NCI-H1048 (cell line): ENCODE measurements at regions not wholly inside any gene's neighbourhood (a gene's known extent, or its start where the extent isn't known, plus 50 kb on each side); places are given as distances from the start of the nearest gene placed in this dataset.

ENCODE experiments used
- DNase-seq: peaks from one replicate; lab custom pipeline; 2025; lab: John Stamatoyannopoulos, UW

DNA sequence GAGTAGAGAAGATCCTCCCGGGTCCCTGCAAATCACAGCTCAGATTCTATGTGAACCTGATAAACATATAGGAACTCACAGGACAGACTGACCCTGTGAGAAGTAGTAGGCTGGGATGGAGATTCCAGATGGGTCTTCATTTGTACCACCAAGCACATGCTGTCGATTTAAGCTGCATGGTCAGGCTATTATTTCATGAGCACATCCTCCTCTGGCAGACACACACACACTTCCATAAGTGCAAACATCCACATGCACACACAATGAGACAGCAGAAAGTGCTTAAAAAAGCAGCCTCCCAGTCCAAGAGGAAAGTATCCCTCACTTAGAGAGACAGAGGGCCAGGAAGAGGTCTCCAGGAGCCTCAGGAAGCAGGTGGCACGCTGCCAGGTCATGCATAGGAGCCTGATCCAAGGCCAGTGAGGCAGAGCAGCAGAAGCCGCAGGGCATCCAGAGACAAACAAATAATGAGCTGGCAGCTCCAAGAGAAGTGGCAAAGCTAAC lies 131.8 kb downstream of the UNC5CL start:
- no peak for DNase-seq

- no peak for DNase-seq
Observed at GRCh38 chr6:40906759-40907158, 132.3 kb downstream of the UNC5CL start.

- DNase-seq, result no peak
Observed at GRCh38 chr6:40904583-40905194, 134.3 kb downstream of the UNC5CL start.

GRCh38 chr6:40903456-40903855 lies 135.6 kb downstream of the UNC5CL start:
- DNase-seq, result no peak

DNA sequence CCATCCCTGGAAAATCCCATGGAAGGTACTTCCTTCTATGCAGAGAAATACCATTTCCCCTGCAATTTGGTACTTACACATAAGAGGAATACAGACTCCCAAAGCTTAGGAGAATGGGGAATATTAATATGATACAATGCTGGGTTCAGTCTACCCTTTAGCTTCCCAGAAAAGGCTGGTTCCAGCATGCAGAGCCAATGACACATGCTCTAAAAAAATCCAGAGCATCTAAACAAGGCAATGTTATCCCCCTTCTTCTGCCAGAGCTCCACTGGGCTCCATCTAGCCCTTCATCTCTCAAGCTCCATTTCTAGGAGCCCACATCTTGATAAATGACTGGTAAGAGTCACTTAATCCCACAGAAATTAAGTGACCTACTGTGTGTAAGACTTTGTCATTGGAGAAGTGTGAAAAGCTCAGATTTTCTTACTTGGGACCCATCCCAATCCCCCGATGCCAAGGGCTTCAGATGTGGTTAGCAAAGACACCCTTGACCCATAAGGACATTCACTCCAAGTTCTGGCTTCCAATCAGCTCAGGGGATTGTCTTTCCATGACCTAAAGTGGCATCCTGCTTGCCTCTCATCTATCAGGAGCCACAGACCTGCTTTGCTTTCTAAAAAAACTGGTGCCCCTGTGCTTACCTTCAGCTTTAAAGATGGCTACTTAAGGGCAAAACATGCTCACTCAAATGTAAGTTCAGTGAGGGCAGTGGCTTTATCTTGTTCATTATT lies 137.5 kb downstream of the UNC5CL start:
- no peak for DNase-seq

GRCh38 chr6:40900791-40901190 lies 138.2 kb downstream of the UNC5CL start:
- no peak for DNase-seq

DNA sequence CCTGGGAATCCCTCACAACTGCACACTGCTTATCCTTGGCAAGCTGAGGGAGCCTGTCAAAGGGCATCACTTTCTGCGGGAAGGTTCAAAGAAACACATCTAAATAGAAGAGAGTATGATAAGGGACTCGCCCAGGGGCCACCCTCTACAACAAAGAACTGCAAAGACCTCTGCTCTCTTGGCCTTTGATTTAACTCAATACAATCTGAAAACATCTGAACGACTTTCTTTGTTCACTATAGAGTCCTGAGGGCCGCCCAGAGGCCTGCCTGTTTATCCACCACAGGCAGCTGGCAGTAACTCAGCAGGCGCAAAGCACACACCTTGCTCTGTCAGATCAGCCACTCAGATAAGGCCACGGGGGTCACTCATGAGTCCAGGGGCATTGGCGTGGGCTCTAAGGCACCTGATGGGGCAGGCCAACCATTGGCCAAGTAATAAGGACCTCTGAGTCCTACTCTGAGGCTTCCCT lies 139.3 kb downstream of the UNC5CL start:
- no peak for DNase-seq

DNA sequence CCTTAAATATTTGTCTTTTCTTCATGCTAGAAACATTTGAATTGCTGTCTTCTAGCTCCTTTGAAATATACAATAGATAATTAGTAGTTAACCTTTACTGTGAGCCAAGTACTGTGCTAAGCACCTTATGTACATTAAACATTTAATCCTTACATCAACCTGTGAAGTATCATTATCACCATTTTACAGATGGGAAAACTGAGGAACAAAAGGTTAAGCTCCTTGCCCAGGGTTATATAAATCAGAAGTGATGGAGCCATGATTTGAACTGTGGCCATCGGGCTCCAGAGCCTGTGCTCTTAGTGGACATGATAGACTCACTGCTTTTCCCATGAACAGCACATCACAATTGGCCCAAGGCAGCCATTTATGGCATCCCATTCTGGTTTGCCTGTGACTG lies 140.9 kb downstream of the UNC5CL start:
- no peak for DNase-seq

DNA sequence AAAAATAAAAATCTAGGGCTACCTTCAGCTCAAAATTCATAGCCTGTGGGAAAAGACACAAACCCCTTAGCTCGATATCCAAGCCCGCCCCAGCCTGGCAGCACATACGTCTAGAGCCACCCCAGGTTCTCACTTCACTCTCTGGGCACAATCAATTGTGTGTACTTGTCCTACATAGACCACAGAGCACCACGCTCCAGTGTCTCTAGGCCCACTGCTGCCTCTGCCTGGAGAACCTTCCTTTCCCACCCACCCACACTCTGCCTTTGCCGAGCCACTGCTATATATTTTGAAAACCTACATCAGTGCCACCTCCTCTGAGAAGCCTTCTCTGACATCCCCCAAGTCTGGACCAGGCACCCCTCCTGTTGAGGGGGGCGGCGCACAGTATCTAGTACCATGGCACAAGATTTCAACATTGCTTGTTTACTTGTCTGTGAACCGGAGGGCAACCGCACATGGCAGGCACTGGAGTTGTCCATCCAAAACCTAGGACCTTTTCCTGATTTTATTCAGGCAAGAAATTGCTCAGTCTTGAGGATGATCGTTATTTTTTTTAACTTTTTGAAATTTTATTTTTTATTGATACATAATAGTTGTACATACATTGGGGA lies 141.5 kb downstream of the UNC5CL start:
- DNase-seq, result no peak

DNA sequence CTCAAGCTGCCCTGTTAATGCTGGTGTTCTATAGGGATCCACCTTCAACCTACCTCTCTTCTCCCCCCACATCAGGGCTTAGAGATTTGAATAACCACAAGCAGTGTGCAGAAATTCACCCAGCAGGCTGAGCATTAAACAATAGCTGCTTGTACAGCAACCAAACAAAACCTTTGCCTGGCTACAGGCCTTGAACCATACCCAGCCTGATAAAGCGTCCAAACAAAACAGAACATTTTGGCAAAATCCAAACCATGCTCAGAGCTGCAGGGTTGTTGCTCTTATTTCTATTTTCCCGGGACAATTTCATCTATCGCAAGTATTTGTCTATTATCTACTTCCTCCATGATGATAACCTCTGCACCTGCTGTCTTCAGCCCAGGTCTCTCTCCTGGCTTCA lies 142.3 kb downstream of the UNC5CL start:
- no peak for DNase-seq

- DNase-seq, result no peak
Observed at GRCh38 chr6:40894962-40895799, 143.8 kb downstream of the UNC5CL start.

DNA sequence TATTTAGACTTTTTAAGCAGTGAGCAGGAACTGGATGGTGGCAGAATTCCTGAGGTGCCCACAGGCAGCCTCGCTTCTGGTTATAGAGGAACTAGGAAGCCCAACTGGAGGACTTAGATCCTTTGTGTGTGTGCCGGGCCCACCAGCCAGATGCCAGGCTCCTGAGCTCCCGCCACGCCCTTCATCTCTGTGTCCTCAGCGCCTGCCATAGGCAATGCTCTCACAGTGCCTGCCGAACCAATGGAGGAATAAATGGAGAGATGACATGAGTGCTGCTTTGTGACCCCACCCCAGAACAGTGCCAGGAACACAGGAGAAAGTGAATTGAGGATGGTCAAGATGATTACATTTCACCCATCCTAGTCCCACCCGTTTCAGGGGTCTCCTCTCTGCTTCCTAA lies 146.0 kb downstream of the UNC5CL start:
- DNase-seq, result no peak

- DNase-seq, result no peak
Observed at GRCh38 chr6:40892223-40892622, 146.8 kb downstream of the UNC5CL start.

GRCh38 chr6:40891686-40892085 lies 147.3 kb downstream of the UNC5CL start:
- DNase-seq, result no peak

DNA sequence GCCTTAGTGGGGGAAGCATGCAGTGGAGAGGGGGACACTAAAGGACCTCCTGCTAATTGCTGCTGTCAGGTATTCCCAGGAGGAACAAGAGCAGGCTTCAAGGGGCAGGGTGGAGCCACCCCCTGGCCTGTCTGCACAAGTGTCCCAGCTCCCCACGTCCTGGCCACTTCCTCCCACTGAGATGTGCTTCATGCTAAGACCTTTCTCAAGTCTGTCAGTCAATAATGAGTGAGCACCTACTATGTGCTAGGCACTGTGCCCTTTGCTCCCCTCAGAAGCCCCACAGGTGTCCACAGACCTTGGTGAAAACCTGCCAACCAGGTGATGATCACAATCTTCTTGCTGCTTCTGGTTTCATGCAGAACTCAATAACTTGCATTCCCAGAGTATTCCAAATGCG lies 147.9 kb downstream of the UNC5CL start:
- no peak for DNase-seq

DNA sequence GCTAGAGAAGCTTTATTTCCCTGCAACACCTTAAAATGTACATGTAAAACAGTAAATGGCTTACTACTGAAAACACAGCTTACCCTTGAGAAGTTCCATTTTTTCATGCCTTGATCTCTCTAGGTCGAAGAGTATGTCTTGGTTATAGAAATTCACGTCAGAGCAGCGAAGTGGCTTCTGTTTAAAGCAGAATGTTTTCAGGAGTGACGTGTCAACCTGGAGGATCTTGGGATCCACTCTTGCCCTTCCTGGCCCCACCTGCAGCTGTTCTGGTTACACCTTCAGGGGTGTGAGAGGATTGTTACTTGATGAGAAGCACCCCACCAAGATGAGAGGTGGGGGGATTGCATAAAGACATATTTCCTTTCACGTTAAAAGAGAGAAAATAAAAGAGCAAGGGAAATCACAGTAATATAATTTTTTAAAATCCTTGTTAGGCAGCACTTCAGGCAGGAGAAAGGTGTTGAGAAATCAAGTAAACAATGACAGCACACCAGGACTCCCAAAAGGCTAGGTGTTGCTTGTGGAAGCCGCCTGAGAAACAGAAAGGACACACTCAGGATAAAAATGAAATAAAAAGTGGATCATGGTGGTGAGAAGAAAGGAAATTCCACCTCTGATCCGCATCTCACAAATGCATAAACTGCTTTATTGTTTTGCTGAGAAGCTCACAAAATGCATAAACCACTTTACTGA lies 149.7 kb downstream of the UNC5CL start:
- no peak for DNase-seq

GRCh38 chr6:40888456-40888990 lies 150.5 kb downstream of the UNC5CL start:
- no peak for DNase-seq

DNA sequence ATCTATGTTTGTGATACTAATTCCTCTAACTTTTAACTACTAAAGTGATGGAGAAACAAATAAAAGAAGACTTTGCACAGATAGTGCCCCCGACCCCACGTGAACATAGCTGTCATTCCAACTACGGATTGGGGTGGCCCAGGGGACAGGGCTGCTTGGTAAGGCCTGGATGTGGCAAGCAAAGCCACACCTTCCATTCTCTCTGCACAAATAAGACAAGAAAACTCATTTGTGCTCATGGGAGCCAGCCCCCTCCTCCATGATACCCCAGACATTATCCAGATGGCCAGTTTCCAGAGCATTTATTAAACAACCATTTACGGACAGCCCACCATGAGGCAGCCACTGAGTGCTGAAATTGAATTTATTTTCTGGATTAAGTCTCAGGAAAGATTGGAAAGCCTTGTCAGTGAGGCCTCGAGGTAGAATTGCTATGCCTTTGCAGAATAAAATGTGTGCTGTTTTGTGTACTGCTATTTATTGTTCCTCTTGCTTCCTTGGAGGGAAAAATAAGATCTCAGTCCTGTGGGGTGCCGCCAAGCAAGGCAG lies 151.2 kb downstream of the UNC5CL start:
- DNase-seq, result no peak

GRCh38 chr6:40887079-40887791 lies 151.8 kb downstream of the UNC5CL start:
- no peak for DNase-seq

- no peak for DNase-seq
Observed at GRCh38 chr6:40885139-40885774, 153.8 kb downstream of the UNC5CL start.
